D341Med (cell line): ENCODE measurements at regions not wholly inside any gene's neighbourhood (a gene's known extent, or its start where the extent isn't known, plus 50 kb on each side); places are given as distances from the start of the nearest gene placed in this dataset.

ENCODE experiments used
- DNase-seq: peaks from one replicate; pipeline ENCODE4 v3.0.0; 2012; ENCODE audit warnings: low spot score

DNA sequence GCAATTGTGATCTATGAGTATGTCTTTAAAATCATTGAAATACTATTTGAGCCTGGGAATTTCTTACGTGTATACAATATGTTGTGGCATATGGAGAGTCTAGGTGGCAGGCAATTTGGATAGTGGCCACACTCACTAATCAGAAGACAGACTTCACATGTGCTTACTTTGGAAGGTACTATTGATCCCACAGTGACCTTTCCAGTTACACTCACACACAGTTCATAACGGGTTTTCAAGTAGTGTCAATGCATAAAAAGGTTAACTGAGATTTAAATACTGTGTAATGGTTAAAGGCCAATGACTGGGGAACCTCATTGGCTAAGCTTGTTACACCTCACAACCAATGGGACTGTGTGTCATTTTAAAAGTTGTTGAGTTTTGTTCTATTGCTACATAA lies 783.2 kb downstream of the RPA4 start:
- no peak for DNase-seq

DNA sequence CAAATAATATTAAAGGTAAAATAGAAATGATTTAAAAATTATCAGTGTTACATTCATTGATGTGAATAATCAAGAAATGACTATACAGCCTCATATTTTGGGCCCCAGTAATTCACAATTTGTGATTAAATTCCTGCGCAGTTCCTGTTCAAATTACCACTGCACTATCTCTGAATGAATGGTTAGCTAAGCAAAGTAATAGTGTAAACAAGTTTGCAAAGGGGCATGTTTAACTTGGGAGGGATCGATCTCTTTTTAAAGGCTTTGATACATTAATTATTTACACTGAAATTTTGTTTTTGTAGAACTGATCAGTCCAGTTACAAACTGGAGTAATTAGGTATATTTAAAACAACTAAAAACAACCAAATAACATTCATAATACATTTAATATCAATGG lies 784.4 kb downstream of the RPA4 start:
- no peak for DNase-seq

DNA sequence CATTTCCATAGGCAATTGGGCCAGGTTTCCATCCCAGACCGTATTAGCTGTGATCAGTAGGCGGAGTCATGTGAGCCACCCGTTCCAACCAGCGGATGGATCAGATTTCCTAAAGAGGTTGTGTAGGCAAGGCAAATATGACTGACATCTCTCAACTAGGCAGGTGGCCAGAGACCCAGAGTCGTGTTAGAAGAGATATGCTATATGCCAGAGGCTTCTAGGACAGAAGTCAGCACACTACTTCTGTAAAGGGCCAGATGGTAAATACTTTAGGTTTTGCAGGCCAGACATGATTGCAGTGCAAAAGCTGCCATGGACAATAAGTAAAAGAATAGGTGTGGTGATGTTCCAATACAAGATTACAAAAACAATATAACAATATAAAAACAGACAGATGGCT lies 788.4 kb downstream of the RPA4 start:
- no peak for DNase-seq

DNA sequence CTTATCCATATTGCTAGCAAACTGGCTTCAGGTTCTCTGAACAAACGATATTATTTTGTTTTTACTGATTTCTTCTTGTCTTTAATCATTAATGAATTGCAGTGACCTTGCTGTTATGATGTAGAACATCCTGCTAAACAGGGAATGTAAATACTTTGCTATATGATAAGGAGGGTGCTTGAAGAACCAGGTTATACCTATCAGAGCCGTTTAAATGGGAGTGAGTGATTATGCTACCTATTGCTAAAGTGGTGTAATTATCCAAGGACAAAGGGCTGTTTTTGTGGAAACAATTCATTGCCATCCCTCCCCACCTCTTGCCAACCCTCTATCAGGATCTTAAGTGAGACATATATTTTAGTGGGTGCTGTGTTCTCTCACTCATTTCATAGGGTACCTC lies 788.9 kb downstream of the RPA4 start:
- DNase-seq, result no peak

DNA sequence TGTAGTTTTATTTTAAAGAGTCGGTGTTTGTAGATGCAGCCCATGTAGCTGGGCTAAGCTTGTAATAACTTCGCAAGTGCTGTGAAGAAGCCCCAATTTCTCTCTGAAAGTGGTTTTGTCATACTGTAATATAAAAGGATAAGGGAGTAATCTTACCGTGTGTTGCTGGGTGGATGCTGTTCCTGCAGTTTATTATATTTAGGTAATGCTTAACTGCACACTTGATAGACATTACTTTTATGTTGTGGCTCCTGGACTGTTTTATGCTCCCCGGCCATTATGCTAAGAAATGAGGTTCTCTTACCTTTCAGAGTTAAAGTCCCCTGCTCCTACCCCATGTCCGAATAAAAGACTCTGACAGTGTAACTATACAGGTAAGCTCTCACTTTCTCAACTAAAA lies 789.4 kb downstream of the RPA4 start:
- DNase-seq, result no peak

DNA sequence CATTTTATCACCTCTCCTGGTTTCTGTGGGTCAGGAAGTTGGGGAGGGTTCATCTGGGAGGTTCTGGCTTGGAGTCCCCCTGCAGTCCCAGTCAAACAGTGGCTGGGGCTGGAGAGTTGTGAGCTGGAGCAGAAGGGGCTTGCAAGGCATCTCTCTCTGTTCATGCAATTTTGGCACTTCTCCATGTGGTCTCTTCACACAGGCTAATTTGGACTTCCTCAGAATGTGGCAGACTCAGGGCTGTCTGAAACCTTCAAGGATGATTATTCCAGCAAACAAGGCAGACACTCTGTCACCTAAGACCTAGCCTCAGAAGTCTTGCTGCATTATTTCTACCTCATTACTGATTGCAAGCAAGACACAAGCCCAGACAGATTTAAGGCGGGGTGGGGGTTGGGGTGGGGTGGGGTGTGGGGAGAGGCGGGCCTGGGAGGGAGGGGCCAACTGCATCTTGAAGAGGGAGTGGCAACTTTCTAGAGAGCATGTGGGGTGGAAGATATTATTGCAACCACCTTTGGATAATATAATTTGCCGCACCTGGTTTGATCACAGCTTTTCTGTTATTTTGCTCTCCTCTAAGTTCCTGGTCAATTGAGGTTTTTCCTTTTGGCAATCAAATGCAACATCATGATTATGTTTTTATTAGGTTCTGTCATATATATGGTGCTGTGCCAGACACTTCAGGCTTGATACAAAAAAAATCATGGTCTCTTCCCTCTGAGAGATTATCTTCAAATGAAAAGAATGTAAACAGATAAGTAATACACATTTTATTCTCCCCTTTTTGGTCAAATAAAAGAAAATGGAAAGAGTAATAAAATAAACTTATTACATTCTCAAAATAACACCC lies 799.5 kb downstream of the RPA4 start:
- DNase-seq, result no peak

DNA sequence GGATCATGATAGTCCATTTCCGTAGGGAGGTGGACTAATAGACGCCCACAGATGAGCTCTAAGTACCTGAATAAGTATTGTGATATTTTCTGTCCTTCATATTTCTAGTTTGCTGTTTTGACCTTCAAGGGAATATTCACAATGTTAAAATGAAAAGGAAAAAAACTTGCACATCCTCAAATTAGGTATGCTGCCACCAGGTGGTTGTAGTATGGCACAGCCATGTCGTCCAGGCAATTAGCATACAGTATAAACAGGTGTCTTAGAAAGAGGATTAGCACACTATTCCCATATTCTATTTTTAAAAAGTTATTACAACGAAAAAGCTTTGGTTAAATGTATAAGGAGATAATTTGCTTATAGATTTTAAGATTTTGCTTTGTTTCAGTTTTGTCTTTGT lies 802.0 kb downstream of the RPA4 start:
- peak; percentile 28 for DNase-seq

DNA sequence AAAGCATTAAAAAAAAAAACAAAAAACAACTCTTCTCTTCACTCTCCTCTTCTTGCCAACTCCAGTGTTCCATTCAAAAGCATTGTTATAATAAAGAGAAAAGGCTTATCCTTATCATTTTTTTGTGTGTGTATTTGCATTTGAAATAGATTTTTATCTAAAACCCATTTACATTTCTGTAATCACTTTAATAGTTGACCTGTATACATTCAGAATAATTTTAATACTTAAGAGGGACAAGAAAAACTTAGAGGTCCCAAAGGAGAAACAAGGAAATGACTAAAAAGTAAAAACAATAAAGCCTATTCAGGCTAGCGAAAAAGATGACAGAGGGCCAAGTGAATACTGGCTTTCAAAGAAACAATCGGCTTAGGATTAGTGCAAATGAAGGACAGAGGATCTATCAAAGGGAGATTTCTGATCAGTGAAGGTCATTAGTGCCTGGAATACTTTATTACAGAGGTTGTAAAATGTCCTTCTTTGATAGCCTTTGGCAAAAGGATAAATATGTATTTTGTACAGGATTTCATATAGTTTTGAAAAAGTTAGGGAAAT lies 808.3 kb downstream of the RPA4 start:
- DNase-seq, result no peak

DNA sequence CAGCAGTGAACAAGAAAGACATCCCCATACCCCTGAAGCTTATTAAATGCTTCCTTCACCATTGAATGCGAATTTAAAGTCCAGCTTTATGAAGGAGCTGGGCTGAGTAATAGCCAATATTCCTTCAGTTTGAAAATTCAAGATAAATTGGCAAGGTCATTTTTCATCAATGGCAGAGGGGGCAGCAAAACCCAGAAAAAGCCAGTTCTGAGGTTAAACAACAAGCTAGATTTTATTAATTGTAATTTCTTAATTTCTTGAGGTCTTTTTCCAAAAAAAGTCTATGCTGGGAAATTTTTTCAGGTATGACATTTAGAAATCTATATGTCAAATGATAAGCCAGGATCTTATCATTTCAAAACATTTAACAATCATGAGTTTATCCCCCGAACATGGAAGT lies 808.9 kb downstream of the RPA4 start:
- no peak for DNase-seq

DNA sequence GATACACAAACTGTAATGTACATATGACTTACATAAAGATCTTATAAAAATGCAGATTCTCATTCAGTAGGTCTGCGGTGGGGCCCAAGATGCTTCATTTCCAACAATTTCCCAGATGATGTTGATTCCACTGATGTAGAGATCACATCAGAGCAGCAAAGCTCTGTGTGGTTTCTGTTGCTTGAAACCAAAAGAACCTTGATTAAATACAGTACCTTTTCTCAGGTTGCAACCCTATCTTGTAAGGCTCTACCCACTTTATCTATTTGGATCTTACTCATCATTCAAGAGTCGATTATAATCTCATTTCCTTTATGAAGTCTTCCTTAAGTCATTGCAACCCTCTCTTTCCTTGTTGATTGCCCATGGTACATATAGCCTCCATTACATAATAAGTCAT lies 816.8 kb downstream of the RPA4 start:
- DNase-seq, result no peak

DNA sequence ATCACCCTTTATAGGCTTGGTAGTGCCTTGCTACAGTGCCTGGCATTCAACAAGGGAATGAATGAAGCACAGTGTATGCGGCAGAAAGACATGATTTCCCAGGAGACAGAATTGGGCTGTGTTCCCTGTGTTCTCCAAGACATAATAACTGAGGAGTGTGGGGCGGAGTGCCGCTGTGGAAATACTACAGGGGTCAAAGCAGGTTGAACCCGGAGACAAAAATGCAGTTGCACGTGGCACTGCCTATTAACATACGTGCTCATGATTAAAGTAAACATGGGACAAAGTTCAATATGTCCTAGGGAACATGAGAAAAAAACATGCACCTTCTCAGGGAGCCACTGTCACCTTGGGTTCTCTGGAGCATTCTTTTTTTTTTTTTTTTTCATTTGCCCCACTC lies 820.8 kb downstream of the RPA4 start:
- no peak for DNase-seq

DNA sequence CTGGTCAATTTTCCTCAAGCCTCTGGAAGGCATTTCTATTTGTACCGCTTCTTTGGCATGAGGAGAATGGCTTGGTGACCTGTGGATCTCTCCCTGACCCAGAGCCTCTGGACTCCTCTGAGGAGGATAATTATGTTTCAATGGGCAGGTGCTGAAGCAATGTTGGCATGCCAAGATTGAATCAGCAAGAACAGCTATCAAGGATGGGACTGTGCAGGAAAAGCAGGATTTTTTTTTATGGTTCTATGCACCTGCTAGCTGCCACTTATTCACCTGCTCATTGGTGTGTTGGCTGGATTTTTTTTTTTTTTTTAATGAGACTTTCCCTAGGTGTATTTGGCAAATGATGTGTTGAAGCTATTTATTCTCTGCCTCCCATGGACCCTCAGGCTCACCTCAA lies 821.2 kb downstream of the RPA4 start:
- no peak for DNase-seq

DNA sequence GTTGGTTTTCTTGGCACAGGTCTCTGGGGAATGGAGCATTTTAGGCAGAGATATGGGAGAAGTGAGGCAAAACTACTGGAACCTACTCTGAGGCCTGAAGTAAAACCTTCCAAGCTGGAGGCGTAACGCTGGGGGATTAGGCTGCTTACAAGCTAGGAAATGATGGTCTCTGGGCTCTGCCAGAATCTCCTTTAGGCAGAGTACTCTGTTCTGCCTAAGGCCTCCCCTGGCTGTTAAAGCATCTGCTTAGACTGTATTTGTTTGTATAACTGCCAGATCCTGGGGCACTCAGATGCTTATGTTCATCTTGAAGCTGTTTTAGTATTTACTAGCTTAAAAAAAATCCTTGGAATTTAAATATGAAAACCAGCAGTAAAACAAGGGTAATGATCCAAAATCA lies 822.2 kb downstream of the RPA4 start:
- DNase-seq, result peak; percentile 58

DNA sequence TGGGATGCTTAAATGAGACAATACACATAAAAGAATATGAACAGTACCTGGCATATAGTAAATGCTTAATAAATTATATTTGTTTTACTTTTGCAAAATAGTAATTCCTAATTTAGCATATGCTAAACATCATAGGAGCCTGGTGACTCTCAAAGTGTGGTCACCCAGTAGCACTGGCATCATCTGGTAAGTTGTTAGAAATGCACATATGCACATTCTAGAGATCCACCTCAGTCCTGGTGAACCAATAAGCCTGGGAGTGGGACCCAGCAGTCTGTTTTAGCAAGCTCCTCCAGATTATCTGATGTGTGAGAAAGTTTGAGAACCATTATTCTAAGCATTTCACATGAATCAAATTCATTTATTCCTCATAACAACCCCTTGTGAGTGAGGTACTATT lies 830.4 kb downstream of the RPA4 start:
- no peak for DNase-seq

DNA sequence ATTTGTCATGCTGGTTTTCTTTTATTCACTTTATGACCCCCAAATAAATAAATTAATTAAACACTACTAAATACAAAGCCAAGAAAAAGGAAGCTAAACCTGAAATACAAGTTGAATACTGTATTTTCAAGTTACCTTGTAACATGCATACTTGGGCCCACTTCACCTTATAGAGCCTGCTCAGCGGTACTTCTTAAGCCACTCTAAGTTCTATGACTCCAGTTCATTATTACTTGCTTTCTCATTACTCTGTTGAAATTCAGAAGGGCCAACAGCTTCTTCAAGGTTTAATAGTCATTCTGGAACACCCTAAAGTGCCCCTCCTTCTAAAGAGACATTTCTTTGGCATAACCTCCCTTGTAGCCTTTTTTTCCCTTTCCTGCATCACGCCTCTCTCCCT lies 844.5 kb downstream of the RPA4 start:
- DNase-seq, result no peak

DNA sequence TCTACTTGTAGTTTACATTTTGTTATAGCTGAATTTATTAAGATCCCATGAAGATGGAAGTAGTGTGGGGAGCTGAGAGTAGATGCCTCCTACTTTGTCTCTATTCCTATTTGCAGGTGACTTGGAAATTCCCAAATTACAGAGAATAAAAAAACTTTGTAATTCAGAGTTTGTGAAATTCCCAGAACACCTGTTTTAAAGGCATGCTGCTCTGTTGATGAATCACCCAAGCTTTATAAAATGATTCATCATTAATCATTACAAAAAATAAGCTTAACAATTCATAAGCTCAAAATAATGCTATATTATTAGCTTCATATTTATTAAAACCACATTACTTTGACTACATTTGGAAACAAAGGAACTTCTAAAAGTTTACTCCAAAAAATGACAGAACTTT lies 856.3 kb downstream of the RPA4 start:
- DNase-seq, result no peak

DNA sequence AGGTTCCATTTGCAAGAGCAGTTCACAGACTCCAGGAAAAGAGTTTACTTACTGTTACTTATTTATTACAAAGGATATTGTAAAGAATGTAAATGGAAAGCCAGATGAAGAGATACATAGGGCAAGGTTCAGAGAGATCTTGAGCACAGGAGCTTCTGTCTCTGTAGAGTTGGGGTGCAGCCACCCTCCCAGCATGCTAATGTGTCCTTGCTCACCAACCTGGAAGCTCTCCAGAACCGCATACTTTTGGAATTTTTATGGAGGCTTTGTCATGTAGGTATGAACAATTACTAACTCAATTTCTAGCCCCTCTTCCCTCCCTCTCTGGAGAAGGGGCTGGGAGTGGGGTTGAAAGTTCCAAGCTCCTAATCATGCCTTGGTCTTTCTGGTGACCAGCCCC lies 857.2 kb downstream of the RPA4 start:
- DNase-seq, result no peak

DNA sequence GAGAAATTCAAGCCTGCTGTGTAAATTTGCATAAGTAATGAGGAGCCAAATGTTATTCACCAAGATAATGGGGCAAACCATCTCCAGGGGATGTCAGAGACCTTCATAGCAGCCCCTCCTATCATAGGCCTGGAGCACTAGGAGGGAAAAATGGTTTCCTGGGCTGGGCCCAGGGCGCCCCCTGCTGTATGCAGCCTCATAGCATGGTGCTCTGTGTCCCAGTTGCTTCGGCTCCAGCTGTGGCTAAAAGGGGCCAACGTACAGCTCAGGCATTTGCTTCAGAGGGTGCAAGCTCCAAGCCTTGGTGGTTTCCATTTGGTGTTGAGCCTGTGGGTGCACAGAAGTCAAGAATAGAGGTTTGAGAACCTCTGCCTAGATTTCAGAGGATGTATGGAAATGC lies 859.3 kb downstream of the RPA4 start:
- peak; percentile 15 for DNase-seq

DNA sequence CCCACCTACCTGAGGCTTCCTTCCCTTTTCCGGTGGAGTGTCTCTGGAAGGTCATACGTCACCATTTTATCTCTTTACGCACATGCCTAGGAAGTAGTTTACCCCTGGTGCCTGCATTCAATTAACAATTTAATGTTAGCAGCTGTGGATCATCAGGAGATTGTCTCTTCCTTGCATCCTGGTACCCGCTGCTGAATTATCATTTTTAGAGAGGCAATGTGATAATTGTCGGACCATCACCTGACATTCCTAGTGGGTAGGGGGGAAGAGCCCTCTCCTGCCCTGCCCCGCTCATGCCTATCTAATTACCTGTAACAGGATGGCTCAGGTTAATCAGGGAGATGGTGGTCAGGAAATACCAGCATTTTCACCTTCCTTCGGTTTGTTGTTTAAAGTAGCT lies 863.6 kb downstream of the RPA4 start:
- no peak for DNase-seq

DNA sequence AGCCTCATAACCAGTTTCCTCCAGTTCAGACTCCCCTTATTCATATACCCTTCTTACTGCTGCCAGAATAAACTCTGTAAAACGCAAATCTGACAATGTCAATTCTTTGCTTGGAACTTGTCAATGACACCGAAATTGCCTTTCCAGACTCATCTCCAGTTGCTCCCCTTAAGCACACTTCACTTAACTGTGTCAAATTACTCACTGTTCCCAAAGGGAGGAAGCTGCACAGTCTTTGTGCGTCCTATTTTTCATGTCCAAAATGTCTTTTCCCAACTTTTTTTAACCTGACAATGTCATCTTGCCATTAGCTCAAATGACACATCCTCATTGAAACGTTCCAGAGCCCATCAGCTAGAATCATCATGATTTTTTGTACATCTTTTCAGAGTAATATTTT lies 867.3 kb downstream of the RPA4 start:
- DNase-seq, result no peak

DNA sequence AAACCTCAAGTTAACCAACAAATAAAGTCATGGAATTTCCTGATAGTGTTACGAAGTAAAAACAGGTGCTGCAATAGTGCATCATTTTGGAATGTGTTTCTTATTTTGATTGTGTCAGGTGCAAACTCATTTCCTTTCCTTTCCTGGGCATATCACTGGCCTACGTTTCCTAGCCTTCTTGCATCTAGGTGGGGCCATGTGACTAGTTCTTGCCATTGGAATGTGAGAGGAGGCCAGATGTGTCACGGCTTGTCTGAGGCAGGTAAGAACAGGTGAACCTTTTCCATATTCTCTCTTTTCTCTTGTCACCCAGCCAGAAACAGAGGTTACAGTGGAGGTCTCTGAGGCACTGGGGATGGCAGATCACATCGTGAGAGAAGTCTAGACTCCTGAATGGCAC lies 868.0 kb downstream of the RPA4 start:
- DNase-seq, result no peak

DNA sequence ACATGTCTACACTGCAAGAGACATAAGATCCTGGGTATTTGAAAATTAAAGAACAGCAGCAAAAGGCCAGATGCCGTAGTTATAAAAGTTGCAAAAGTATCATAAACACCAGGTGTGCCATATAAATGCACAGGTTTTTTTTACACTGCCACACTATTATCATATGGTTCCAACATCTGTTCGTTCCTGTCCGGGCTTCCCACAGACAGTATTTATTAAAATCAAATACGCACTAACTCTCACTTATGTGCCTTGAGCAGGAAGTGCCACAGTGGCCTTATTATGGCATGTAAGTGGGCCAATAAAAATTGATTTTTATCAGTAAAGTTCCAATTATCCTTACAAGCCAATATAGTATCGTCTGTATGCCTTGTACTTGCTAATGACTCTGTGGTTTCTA lies 873.2 kb downstream of the RPA4 start:
- no peak for DNase-seq

DNA sequence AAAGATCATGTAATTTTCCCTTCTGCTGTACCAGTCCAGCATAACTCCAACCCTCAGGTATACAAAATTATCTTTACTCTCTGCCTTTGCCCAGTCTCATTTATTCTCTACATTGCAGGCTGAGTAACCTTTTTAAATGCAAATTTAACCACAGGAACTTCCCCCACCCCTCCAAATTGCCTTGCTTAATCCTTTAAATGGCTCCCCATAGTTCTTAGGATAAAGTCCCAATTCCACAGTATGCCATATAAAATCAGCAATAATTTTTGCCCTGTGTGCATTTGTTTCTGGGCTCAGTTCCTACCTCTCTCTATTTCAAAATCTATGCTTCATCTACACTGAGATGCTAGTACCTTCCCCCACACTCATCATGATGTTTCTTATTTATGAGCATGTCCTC lies 879.7 kb downstream of the RPA4 start:
- no peak for DNase-seq

DNA sequence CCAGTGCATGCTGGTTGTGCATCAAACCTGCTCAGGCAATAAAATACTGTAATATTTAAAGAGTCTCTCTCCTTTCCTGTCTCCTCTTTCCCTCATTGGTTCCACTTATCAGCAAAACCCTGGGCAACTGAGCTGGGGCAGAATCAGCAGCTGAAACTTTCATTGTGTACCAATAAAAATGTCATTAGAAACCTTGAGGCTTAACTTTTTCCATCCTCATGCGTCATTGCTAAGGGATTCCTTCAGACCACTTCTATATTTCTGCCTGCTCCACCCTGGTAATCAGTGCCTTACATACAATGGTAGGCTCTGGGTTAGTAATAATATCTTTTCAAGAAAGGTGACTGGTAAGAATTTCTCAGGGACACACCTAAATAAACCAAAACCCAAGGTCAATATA lies 880.3 kb downstream of the RPA4 start:
- no peak for DNase-seq
